ENCODE measurements at regions not wholly inside any gene's neighbourhood (a gene's known extent, or its start where the extent isn't known, plus 50 kb on each side); places are given as distances from the start of the nearest gene placed in this dataset.

DNA sequence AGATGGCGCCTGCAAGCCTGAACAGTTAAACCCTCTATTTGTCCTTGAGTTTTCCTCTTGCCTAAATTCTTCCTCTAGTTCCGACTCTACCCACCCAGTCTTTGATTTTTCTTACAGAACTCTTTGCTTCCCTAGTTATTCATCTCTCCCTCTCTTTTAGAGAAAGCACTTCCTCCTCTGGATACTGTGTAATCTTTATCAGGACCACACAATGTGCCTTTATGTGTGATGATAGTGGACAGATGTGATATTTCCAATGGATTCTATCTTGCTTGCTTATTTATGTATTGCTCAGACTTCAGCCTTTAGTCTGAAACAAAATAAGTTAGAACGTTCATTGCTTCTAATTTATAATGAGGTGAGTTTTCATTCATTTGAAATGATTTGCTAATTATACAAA, 79.5 kb upstream of the CAV2 start:
- no peak for DNase-seq (ENCODE audit: low spot score)

GRCh38 chr7:116421298-116421697, 78.2 kb upstream of the CAV2 start:
- DNase-seq (ENCODE audit: low spot score), result no peak

- no peak for DNase-seq (ENCODE audit: low spot score)
Measured at GRCh38 chr7:116422683-116423082, 76.9 kb upstream of the CAV2 start.

GRCh38 chr7:116423499-116423898, 76.0 kb upstream of the CAV2 start:
- no peak for DNase-seq (ENCODE audit: low spot score)

GRCh38 chr7:116425647-116426209, 73.8 kb upstream of the CAV2 start:
- no peak for DNase-seq (ENCODE audit: low spot score)

GRCh38 chr7:116426428-116427156, 72.9 kb upstream of the CAV2 start:
- no peak for DNase-seq (ENCODE audit: low spot score)

GRCh38 chr7:116429986-116430619, 69.4 kb upstream of the CAV2 start:
- DNase-seq (ENCODE audit: low spot score), result no peak

GRCh38 chr7:116431787-116432526, 67.6 kb upstream of the CAV2 start:
- DNase-seq (ENCODE audit: low spot score), result no peak

DNA sequence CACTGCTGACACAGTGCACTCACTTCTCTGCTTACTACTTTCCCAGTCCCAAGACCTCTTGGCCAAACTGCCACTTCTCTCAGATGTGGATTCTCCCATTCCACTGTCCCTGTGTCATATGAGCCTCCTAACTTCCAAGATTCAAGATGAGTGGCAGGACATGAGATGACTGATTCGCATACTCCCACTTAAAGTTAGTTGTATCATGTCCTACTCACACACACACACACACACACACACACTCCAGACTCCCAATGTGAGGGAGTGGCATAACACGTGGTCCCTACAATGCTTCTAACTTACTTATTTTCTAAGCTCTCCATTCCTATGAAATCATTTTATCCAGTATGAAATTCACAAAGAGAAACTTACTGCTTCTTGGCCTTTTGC, 67.0 kb upstream of the CAV2 start:
- DNase-seq (ENCODE audit: low spot score), result no peak

DNA sequence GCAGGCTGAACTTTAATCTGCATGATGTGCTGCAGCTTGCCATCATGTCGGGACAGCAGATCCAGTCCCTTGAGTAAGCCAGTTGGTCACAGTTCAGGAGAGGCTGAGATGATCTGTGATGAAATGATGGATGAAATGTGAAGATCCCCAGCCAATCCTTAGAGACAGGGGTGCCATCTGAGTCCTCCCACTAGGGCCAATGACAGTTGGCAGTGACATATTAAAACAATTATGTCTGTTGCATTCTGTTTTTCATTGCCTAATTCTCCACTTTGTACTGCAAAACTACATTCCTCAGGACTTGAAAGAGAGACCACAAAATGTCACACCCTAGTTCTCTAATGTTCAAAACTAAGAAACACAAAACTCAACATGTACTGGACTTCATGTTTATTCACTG, 66.3 kb upstream of the CAV2 start:
- DNase-seq (ENCODE audit: low spot score), result no peak

- no peak for DNase-seq (ENCODE audit: low spot score)
Measured at GRCh38 chr7:116434820-116435341, 64.7 kb upstream of the CAV2 start.

DNA sequence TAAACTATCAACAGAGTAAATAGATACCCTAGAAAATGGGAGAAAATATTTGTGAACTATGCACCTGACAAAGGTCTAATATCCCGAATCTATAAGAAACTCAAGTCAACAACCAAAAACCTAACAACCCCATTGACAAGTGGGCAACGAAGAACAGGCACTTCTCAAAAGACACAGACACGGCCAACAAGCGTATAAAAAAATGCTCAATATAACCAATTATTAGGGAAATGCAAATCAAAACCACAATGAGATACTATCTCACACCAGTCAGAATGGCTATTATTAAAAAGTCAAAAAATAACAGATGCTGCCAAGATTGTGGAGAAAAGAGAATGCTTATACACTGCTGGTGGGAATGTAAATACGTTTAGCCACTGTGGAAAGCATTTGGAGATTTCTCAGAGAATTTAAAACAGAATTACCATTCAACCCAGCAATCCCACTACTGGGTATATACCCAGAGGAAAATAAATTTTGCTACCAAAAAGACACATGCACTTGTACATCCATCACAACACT, 63.2 kb upstream of the CAV2 start:
- DNase-seq (ENCODE audit: low spot score), result no peak

GRCh38 chr7:116438267-116438666, 61.3 kb upstream of the CAV2 start:
- DNase-seq (ENCODE audit: low spot score), result no peak

DNA sequence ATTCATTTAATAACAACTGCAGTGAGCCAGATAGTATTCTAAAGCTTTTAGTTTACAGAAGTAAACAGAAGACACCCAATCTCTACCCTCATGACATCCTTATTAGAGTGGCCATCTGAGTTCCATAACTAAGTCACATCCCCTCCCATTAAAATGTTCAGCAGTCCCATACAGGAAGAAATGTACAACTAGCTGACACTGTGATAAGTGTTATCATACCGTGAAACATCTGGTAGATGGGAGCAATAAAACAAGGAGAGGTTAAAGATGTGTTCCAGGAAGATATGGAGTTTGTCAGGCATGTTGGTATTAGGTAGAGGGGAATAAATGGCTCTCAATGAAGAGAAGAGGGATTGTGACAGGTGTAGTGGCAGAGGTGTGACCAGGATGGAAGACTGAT, 60.5 kb upstream of the CAV2 start:
- DNase-seq (ENCODE audit: low spot score), result no peak

DNA sequence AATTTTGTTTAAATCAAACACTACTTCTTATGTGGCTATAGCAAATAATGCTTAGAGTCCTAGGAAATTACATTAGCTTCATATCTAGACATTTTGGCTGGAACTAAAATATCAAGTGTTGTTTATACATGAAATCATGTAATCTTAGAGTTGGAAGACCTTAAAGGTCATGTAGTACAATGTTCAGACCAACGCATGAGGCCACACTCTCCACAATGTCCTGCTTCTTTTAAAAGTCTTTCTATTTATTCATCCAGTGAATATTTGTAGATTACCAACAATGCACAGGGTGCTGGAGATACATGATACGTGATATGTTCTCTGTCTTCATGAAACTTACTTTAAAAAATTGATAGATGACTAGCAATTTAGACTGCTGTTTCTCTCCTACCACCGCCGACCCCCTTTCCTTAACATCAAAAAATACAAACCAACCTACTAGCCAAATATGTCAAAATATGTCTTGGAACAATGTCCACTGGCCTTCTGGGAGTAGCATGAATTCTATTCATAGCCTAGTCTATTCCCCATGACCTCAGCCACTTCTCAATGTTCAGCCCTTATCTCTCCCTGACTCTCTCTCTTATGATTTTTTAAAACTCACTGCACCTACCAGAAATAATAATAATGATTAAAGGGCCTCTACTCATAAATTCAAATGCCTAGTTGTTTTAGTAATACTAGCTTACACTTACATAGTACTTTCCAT, 59.5 kb upstream of the CAV2 start:
- no peak for DNase-seq (ENCODE audit: low spot score)

DNA sequence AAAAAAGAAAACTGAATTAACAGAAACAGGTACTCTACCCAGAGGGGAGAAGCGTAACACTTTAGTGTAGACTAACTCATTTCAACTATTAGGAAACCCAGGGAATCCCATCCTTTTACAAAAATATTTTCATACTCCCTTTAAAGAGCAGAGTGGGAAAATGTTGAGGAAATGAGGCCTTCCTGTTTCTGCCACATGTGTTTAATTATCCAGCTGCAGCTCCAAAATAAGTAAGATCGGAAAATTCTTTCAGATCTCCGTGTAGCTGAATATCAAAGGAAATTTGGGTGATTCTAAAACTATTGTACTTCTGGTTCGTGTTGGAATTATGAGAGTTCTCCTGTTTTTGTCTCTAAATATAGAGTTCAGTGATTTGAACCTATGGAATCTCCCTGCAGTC, 58.0 kb upstream of the CAV2 start:
- no peak for DNase-seq (ENCODE audit: low spot score)

DNA sequence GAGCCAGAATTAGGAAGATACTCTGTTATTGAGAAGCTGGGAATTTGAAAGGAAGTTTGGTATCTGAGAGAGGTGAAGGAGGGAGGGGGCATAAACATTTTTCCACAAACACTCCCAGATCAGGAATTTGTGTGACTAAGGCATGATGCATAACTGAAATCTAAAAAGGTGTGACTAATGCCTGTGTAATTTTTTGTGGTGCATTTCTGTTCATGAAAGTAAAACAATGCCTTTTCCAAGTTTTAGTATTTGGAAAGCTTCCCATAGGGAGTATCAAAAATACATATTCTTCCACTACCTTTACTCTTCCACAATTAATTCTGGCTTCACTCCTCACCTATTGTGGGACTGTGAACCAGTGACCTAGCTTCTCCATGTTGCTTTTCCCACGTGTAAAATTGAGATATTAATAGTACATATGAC, 56.4 kb upstream of the CAV2 start:
- no peak for DNase-seq (ENCODE audit: low spot score)

- no peak for DNase-seq (ENCODE audit: low spot score)
Measured at GRCh38 chr7:116443646-116444045, 55.9 kb upstream of the CAV2 start.

- DNase-seq (ENCODE audit: low spot score), result no peak
Measured at GRCh38 chr7:116445447-116446211, 53.9 kb upstream of the CAV2 start.

DNA sequence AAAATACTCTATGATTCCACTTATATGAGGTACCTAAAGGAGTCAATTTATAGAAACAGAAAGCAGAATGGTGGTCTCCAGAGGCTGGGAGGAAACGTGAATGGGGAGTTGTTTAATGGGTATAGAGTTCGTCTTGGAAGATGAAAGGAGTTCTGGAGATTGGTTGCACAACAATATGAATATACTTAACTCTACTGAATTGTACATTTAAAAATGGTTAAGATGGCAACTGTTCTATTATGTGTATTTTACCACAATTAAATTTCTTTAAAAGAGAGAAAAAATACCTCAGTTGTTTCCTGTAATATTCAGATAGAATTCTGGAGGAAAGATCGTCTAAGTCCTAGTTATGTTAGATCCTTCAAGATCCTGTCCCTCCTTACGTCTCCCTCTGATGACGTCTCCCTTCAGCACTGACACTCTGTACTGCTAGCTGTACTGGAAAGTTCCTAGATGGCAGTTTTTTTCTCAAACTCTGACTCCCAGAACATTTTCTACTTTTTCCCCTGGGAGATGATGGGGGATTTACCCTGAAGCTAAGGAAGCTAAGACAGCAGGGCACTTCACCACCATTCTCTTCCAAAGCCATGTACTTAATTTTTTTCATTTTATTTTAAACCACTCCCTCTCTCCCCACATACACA, 53.2 kb upstream of the CAV2 start:
- DNase-seq (ENCODE audit: low spot score), result no peak

- DNase-seq (ENCODE audit: low spot score), result no peak
Measured at GRCh38 chr7:116447436-116447835, 52.1 kb upstream of the CAV2 start.
